DOHH2 (cell line): ENCODE measurements at regions not wholly inside any gene's neighbourhood (a gene's known extent, or its start where the extent isn't known, plus 50 kb on each side); places are given as distances from the start of the nearest gene placed in this dataset.

Experiments
- EZH2phosphoT487 ChIP-seq: fragments of 200-600 bp; sonication (generic); IDR thresholded peaks from 2 replicates; pipeline ENCODE4 v1.6.1; 2017; ENCODE audit warnings: borderline replicate concordance, mild to moderate bottlenecking, antibody characterized with exemption, low read length, moderate library complexity, mixed read lengths
- TF ChIP-seq, protein P1 (sequence below): fragments of 200-600 bp; sonication (generic); IDR thresholded peaks from one replicate; pipeline ENCODE4 v1.5.1; 2014; ENCODE audit warnings: antibody characterized with exemption, mild to moderate bottlenecking, low read depth, low read length; ENCODE audit not compliant: poor library complexity, severe bottlenecking

- TF ChIP-seq, protein P1, sequence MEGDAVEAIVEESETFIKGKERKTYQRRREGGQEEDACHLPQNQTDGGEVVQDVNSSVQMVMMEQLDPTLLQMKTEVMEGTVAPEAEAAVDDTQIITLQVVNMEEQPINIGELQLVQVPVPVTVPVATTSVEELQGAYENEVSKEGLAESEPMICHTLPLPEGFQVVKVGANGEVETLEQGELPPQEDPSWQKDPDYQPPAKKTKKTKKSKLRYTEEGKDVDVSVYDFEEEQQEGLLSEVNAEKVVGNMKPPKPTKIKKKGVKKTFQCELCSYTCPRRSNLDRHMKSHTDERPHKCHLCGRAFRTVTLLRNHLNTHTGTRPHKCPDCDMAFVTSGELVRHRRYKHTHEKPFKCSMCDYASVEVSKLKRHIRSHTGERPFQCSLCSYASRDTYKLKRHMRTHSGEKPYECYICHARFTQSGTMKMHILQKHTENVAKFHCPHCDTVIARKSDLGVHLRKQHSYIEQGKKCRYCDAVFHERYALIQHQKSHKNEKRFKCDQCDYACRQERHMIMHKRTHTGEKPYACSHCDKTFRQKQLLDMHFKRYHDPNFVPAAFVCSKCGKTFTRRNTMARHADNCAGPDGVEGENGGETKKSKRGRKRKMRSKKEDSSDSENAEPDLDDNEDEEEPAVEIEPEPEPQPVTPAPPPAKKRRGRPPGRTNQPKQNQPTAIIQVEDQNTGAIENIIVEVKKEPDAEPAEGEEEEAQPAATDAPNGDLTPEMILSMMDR = no peak
- no peak for TF ChIP-seq EZH2phosphoT487
Measured at GRCh38 chr2:40606862-40607261, 155.0 kb upstream of the SLC8A1 start.
